ENCODE measurements at regions not wholly inside any gene's neighbourhood (a gene's known extent, or its start where the extent isn't known, plus 50 kb on each side); places are given as distances from the start of the nearest gene placed in this dataset.

- Mint-ChIP-seq H3K27ac (no peak overlapping the region), H3K27me3 (peaks cover 2% of the 10 kb centered on the region), H3K36me3 (no peaks in the 10 kb centered on the region), H3K4me3 (no peak overlapping the region), H3K4me1 (ENCODE audit: low read depth) (peaks cover 7% of the 10 kb centered on the region), H3K9me3 (no peaks in the 10 kb centered on the region)
- POLR2A ChIA-PET = no interaction called here
- CTCF ChIA-PET = interaction anchor here (1.2 to 3.1 kb wide), 3 partner anchors 8 to 152 kb away, joined by 3 to 21 read pairs (median 16); no protein-coding TSS in a partner anchor
- intact Hi-C loops (cut with micrococcal nuclease) = no loop called here
- DNase-seq = no peak
Observed at GRCh38 chr1:43065191-43065590, 106.5 kb upstream of the SLC2A1 start.

GRCh38 chr1:43063394-43064219 is 104.9 kb upstream of the SLC2A1 start:
- ChIA-PET CTCF (interaction anchor here (2.1 to 3.1 kb wide), 3 partner anchors 10 to 150 kb away, joined by 8 to 21 read pairs (median 16); no protein-coding TSS in a partner anchor), POLR2A (no interaction called here)
- H3K27ac Mint-ChIP-seq = no peak overlapping the region
- H3K36me3 Mint-ChIP-seq = no peaks in the 10 kb centered on the region
- DNase-seq = no peak
- H3K4me3 Mint-ChIP-seq = no peak overlapping the region
- no peaks in the 10 kb centered on the region for H3K9me3 Mint-ChIP-seq
- intact Hi-C loops (cut with micrococcal nuclease) = no loop called here
- H3K27me3 Mint-ChIP-seq = peaks cover 3% of the 10 kb centered on the region
- H3K4me1 Mint-ChIP-seq (ENCODE audit: low read depth) = peaks cover 12% of the 10 kb centered on the region

GRCh38 chr1:43062527-43063095 is 103.9 kb upstream of the SLC2A1 start:
- CTCF ChIA-PET = interaction anchor here (2.6 to 2.9 kb wide), 2 partner anchors 11 to 149 kb away, joined by 8 to 11 read pairs; no protein-coding TSS in a partner anchor
- Mint-ChIP-seq H3K27ac (no peak overlapping the region), H3K36me3 (no peaks in the 10 kb centered on the region), H3K4me1 (ENCODE audit: low read depth) (peaks cover 15% of the 10 kb centered on the region), H3K9me3 (no peaks in the 10 kb centered on the region), H3K27me3 (peaks cover 3% of the 10 kb centered on the region), H3K4me3 (no peak overlapping the region)
- no peak for DNase-seq
- intact Hi-C loops (cut with micrococcal nuclease) = no loop called here
- POLR2A ChIA-PET = no interaction called here

GRCh38 chr1:43061757-43062156 is 103.1 kb upstream of the SLC2A1 start:
- CTCF ChIA-PET = interaction anchor here (0.6 to 2.9 kb wide), 4 partner anchors 11 to 149 kb away, joined by 3 to 11 read pairs (median 6); no protein-coding TSS in a partner anchor
- Mint-ChIP-seq H3K36me3 (no peaks in the 10 kb centered on the region), H3K27ac (no peak overlapping the region), H3K4me3 (no peak overlapping the region), H3K4me1 (ENCODE audit: low read depth) (peaks cover 13% of the 10 kb centered on the region), H3K27me3 (peaks cover 3% of the 10 kb centered on the region), H3K9me3 (no peaks in the 10 kb centered on the region)
- intact Hi-C loops (cut with micrococcal nuclease) = no loop called here
- POLR2A ChIA-PET = no interaction called here
- no peak for DNase-seq

GRCh38 chr1:43059640-43060574 is 101.2 kb upstream of the SLC2A1 start:
- H3K36me3 Mint-ChIP-seq = no peaks in the 10 kb centered on the region
- H3K4me1 Mint-ChIP-seq (ENCODE audit: low read depth) = peaks cover 13% of the 10 kb centered on the region
- H3K4me3 Mint-ChIP-seq = no peak overlapping the region
- H3K27me3 Mint-ChIP-seq = peaks cover 3% of the 10 kb centered on the region
- no peak overlapping the region for H3K27ac Mint-ChIP-seq
- intact Hi-C loops (cut with micrococcal nuclease) = no loop called here
- ChIA-PET POLR2A (interaction anchor here (0.6 kb wide), 1 partner anchor 70 kb away, joined by 6 read pairs; no protein-coding TSS in a partner anchor), CTCF (interaction anchor here (1.3 to 2.9 kb wide), 3 partner anchors 14 to 147 kb away, joined by 3 to 14 read pairs (median 11); no protein-coding TSS in a partner anchor)
- no peaks in the 10 kb centered on the region for H3K9me3 Mint-ChIP-seq
- no peak for DNase-seq

GRCh38 chr1:43058545-43059360 is 100.1 kb upstream of the SLC2A1 start:
- no peak overlapping the region for H3K27ac Mint-ChIP-seq
- intact Hi-C loops (cut with micrococcal nuclease) = no loop called here
- CTCF ChIA-PET = interaction anchor here (1.1 to 2.6 kb wide), 3 partner anchors 10 to 146 kb away, joined by 3 to 14 read pairs (median 4); no protein-coding TSS in a partner anchor
- no peaks in the 10 kb centered on the region for H3K36me3 Mint-ChIP-seq
- POLR2A ChIA-PET = no interaction called here
- no peaks in the 10 kb centered on the region for H3K9me3 Mint-ChIP-seq
- DNase-seq = peak; percentile 35
- H3K4me1 Mint-ChIP-seq (ENCODE audit: low read depth) = peaks cover 13% of the 10 kb centered on the region
- no peak overlapping the region for H3K4me3 Mint-ChIP-seq
- peaks cover 3% of the 10 kb centered on the region for H3K27me3 Mint-ChIP-seq

- no peak for DNase-seq
- peaks cover 3% of the 10 kb centered on the region for H3K27me3 Mint-ChIP-seq
- ChIA-PET POLR2A (no interaction called here), CTCF (interaction anchor here (1.1 to 2.6 kb wide), 2 partner anchors 9 to 15 kb away, joined by 4 to 14 read pairs; no protein-coding TSS in a partner anchor)
- H3K27ac Mint-ChIP-seq = no peak overlapping the region
- intact Hi-C loops (cut with micrococcal nuclease) = no loop called here
- H3K9me3 Mint-ChIP-seq = no peaks in the 10 kb centered on the region
- no peak overlapping the region for H3K4me3 Mint-ChIP-seq
- H3K4me1 Mint-ChIP-seq (ENCODE audit: low read depth) = peaks cover 13% of the 10 kb centered on the region
- H3K36me3 Mint-ChIP-seq = no peaks in the 10 kb centered on the region
Observed at GRCh38 chr1:43058056-43058455, 99.4 kb upstream of the SLC2A1 start.

GRCh38 chr1:43057567-43057966 is 98.9 kb upstream of the SLC2A1 start:
- DNase-seq = no peak
- Mint-ChIP-seq H3K27ac (no peak overlapping the region), H3K4me1 (ENCODE audit: low read depth) (peaks cover 13% of the 10 kb centered on the region), H3K36me3 (no peaks in the 10 kb centered on the region), H3K9me3 (no peaks in the 10 kb centered on the region), H3K4me3 (no peak overlapping the region), H3K27me3 (peaks cover 3% of the 10 kb centered on the region)
- ChIA-PET CTCF (interaction anchor here (1.1 to 2.6 kb wide), 2 partner anchors 9 to 16 kb away, joined by 4 to 14 read pairs; no protein-coding TSS in a partner anchor), POLR2A (no interaction called here)
- intact Hi-C loops (cut with micrococcal nuclease) = no loop called here

- intact Hi-C loops (cut with micrococcal nuclease) = no loop called here
- Mint-ChIP-seq H3K27me3 (peaks cover 3% of the 10 kb centered on the region), H3K9me3 (no peaks in the 10 kb centered on the region), H3K27ac (no peak overlapping the region), H3K36me3 (no peaks in the 10 kb centered on the region), H3K4me3 (no peak overlapping the region), H3K4me1 (ENCODE audit: low read depth) (peaks cover 13% of the 10 kb centered on the region)
- CTCF ChIA-PET = interaction anchor here (2.6 kb wide), 1 partner anchor 17 kb away, joined by 14 read pairs; no protein-coding TSS in a partner anchor
- POLR2A ChIA-PET = no interaction called here
- no peak for DNase-seq
Observed at GRCh38 chr1:43056981-43057391, 98.3 kb upstream of the SLC2A1 start.

GRCh38 chr1:43056460-43056859 is 97.8 kb upstream of the SLC2A1 start:
- ChIA-PET CTCF (no interaction called here), POLR2A (no interaction called here)
- intact Hi-C loops (cut with micrococcal nuclease) = no loop called here
- no peaks in the 10 kb centered on the region for H3K36me3 Mint-ChIP-seq
- peaks cover 13% of the 10 kb centered on the region for H3K4me1 Mint-ChIP-seq (ENCODE audit: low read depth)
- H3K4me3 Mint-ChIP-seq = no peak overlapping the region
- no peaks in the 10 kb centered on the region for H3K9me3 Mint-ChIP-seq
- no peak overlapping the region for H3K27ac Mint-ChIP-seq
- no peak for DNase-seq
- peaks cover 3% of the 10 kb centered on the region for H3K27me3 Mint-ChIP-seq

- ChIA-PET CTCF (interaction anchor here (0.8 to 1.6 kb wide), 2 partner anchors 19 to 142 kb away, joined by 3 to 4 read pairs; no protein-coding TSS in a partner anchor), POLR2A (no interaction called here)
- intact Hi-C loops (cut with micrococcal nuclease) = no loop called here
- no peak for DNase-seq
- Mint-ChIP-seq H3K36me3 (no peaks in the 10 kb centered on the region), H3K4me3 (no peak overlapping the region), H3K27ac (no peak overlapping the region), H3K27me3 (no peaks in the 10 kb centered on the region), H3K4me1 (ENCODE audit: low read depth) (peaks cover 13% of the 10 kb centered on the region), H3K9me3 (no peaks in the 10 kb centered on the region)
Observed at GRCh38 chr1:43054961-43055360, 96.3 kb upstream of the SLC2A1 start.
